H9 (cell line): ENCODE measurements at regions not wholly inside any gene's neighbourhood (a gene's known extent, or its start where the extent isn't known, plus 50 kb on each side); places are given as distances from the start of the nearest gene placed in this dataset.

Experiments used
- DNase-seq: peaks from one replicate; pipeline ENCODE4 v3.0.0-alpha.2; 2017
- H2AFZ ChIP-seq: one replicate; pipeline ENCODE4 v1.6.1; 2013; ENCODE audit warnings: mild to moderate bottlenecking, low read length, control low read depth, moderate library complexity
- H2AK5ac ChIP-seq: 2 replicates; pipeline ENCODE4 v1.6.1; 2013; ENCODE audit warnings: low read length, control low read depth, mixed read lengths; ENCODE audit not compliant: insufficient read length
- H2BK120ac ChIP-seq: one replicate; pipeline ENCODE4 v1.6.1; 2013; ENCODE audit warnings: low read depth, mild to moderate bottlenecking, low read length, control low read depth, inconsistent platforms; ENCODE audit not compliant: poor library complexity, severe bottlenecking
- H2BK12ac ChIP-seq: 2 replicates; pipeline ENCODE4 v1.6.1; 2013; ENCODE audit warnings: low read length, control low read depth, mixed read lengths, low read depth; ENCODE audit not compliant: insufficient read length
- H2BK15ac ChIP-seq: 2 replicates; pipeline ENCODE4 v1.6.1; 2013; ENCODE audit warnings: low read depth, low read length, control low read depth
- H2BK20ac ChIP-seq: one replicate; pipeline ENCODE4 v1.6.1; 2013; ENCODE audit warnings: low read depth, mild to moderate bottlenecking, low read length, control low read depth, inconsistent platforms; ENCODE audit not compliant: poor library complexity, severe bottlenecking
- H2BK5ac ChIP-seq: 2 replicates; pipeline ENCODE4 v1.6.1; 2013; ENCODE audit warnings: low read length, control low read depth, mixed read lengths; ENCODE audit not compliant: insufficient read length
- H3K14ac ChIP-seq: 2 replicates; pipeline ENCODE4 v1.6.1; 2013; ENCODE audit warnings: low read length, control low read depth; ENCODE audit not compliant: insufficient read depth
- H3K18ac ChIP-seq: 2 replicates; pipeline ENCODE4 v1.6.1; 2013; ENCODE audit warnings: low read depth, mild to moderate bottlenecking, mixed read lengths, low read length, control low read depth; ENCODE audit not compliant: insufficient read length
- H3K23ac ChIP-seq: 2 replicates; pipeline ENCODE4 v1.6.1; 2013; ENCODE audit warnings: low read length, control low read depth, mixed read lengths, low read depth; ENCODE audit not compliant: insufficient read length
- H3K23me2 ChIP-seq: 2 replicates; pipeline ENCODE4 v1.6.1; 2013; ENCODE audit warnings: low read depth, mild to moderate bottlenecking, mixed read lengths, low read length, control low read depth; ENCODE audit not compliant: insufficient read length, poor library complexity, severe bottlenecking
- H3K27ac ChIP-seq: 2 replicates; pipeline ENCODE4 v1.5.1; 2013; ENCODE audit warnings: low read length, control low read depth, mixed read lengths, low read depth; ENCODE audit not compliant: insufficient read length
- H3K27me3 ChIP-seq: 2 replicates; pipeline ENCODE4 v1.6.1; 2013; ENCODE audit warnings: low read length, control low read depth, inconsistent platforms; ENCODE audit not compliant: insufficient read depth
- H3K4ac ChIP-seq: 2 replicates; pipeline ENCODE4 v1.6.1; 2013; ENCODE audit warnings: low read depth, mild to moderate bottlenecking, control low read depth, inconsistent platforms, low read length, moderate library complexity
- H3K4me1 ChIP-seq: 2 replicates; pipeline ENCODE4 v1.6.1; 2013; ENCODE audit warnings: low read length, control low read depth, inconsistent platforms; ENCODE audit not compliant: insufficient read depth
- H3K4me2 ChIP-seq: 2 replicates; pipeline ENCODE4 v1.6.1; 2013; ENCODE audit warnings: low read length, control low read depth, mixed read lengths; ENCODE audit not compliant: insufficient read length, insufficient read depth
- H3K56ac ChIP-seq: 2 replicates; pipeline ENCODE4 v1.6.1; 2013; ENCODE audit warnings: low read depth, mild to moderate bottlenecking, mixed read lengths, low read length, control low read depth; ENCODE audit not compliant: insufficient read length
- H3K79me1 ChIP-seq: 2 replicates; pipeline ENCODE4 v1.6.1; 2013; ENCODE audit warnings: low read depth, mild to moderate bottlenecking, moderate library complexity, low read length, control low read depth, inconsistent platforms; ENCODE audit not compliant: insufficient read depth, poor library complexity, severe bottlenecking
- H3K79me2 ChIP-seq: 2 replicates; pipeline ENCODE4 v1.6.1; 2013; ENCODE audit warnings: low read length, control low read depth, inconsistent platforms; ENCODE audit not compliant: insufficient read depth
- H3K9ac ChIP-seq: 2 replicates; pipeline ENCODE4 v1.6.1; 2013; ENCODE audit warnings: low read length, control low read depth, mixed read lengths; ENCODE audit not compliant: insufficient read length; ENCODE audit errors: extremely low read depth
- H3K9me3 ChIP-seq: one replicate; pipeline ENCODE4 v1.6.1; 2013; ENCODE audit warnings: low read depth, low read length, inconsistent platforms; ENCODE audit not compliant: control insufficient read depth
- H3T11ph ChIP-seq: one replicate; pipeline ENCODE4 v1.6.1; 2013; ENCODE audit warnings: mild to moderate bottlenecking, low read length, control low read depth, inconsistent platforms
- H4K20me1 ChIP-seq: one replicate; pipeline ENCODE4 v1.6.1; 2013; ENCODE audit not compliant: control insufficient read depth, insufficient read length, insufficient read depth
- H4K5ac ChIP-seq: 2 replicates; pipeline ENCODE4 v1.6.1; 2013; ENCODE audit warnings: low read depth, mild to moderate bottlenecking, mixed read lengths, low read length, control low read depth; ENCODE audit not compliant: insufficient read length
- H4K8ac ChIP-seq: replicated peaks from 2 replicates; pipeline ENCODE4 v1.6.1; 2013; ENCODE audit warnings: low read length, control low read depth, mixed read lengths, low read depth; ENCODE audit not compliant: insufficient read length
- H4K91ac ChIP-seq: 2 replicates; pipeline ENCODE4 v1.6.1; 2013; ENCODE audit warnings: low read depth, mild to moderate bottlenecking, moderate library complexity, mixed read lengths, low read length, control low read depth; ENCODE audit not compliant: insufficient read length
- H3K27ac Mint-ChIP-seq, 3 experiments: 2 replicates in 2 of 3; 3 replicates in 1 of 3; pipeline ENCODE4 v1.8.0; 2020 to 2021; ENCODE audit warnings: mixed read lengths in 3 of 3, mild to moderate bottlenecking in 1 of 3, moderate library complexity in 1 of 3
- H3K27me3 Mint-ChIP-seq: 2 replicates; pipeline ENCODE4 v1.8.0; 2021; ENCODE audit warnings: low read depth, mild to moderate bottlenecking, moderate library complexity, mixed read lengths
- H3K36me3 Mint-ChIP-seq, 3 experiments: 2 replicates in 2 of 3; 3 replicates in 1 of 3; pipeline ENCODE4 v1.8.0; 2020 to 2021; ENCODE audit warnings: low read depth in 3 of 3, mixed read lengths in 3 of 3; ENCODE audit not compliant: insufficient read depth in 1 of 3
- H3K4me1 Mint-ChIP-seq, 2 experiments: 2 replicates each; pipeline ENCODE4 v1.8.0; 2020; ENCODE audit warnings: mixed read lengths in 2 of 2
- H3K4me3 Mint-ChIP-seq, 2 experiments: 2 replicates in 1 of 2; 3 replicates in 1 of 2; pipeline ENCODE4 v1.8.0; 2020 to 2021; ENCODE audit warnings: mild to moderate bottlenecking in 2 of 2, mixed read lengths in 2 of 2, moderate library complexity in 1 of 2
- H3K9me3 Mint-ChIP-seq, 2 experiments: 2 replicates in 1 of 2; 3 replicates in 1 of 2; pipeline ENCODE4 v1.8.0; 2020; ENCODE audit warnings: mild to moderate bottlenecking in 2 of 2, mixed read lengths in 2 of 2, moderate library complexity in 1 of 2
- WGBS: extraction: QIAGEN DNeasy Blood & Tissue Kit; methylation state at CpG from one replicate; pipeline ENCODE4 v1.1.7; 2013; ENCODE audit warnings: missing lambda C conversion rate, low lambda C conversion rate, mixed read lengths; ENCODE audit not compliant: insufficient read length; ENCODE audit errors: extremely low coverage; 5-methylcytosine and 5-hydroxymethylcytosine counted together
- TF ChIP-seq, protein P1 (sequence below): fragments of 200-600 bp; sonication (generic); conservative IDR thresholded peaks from 3 replicates; pipeline ENCODE4 v1.8.0; 2021; ENCODE audit warnings: antibody characterized with exemption, mild to moderate bottlenecking

DNA sequence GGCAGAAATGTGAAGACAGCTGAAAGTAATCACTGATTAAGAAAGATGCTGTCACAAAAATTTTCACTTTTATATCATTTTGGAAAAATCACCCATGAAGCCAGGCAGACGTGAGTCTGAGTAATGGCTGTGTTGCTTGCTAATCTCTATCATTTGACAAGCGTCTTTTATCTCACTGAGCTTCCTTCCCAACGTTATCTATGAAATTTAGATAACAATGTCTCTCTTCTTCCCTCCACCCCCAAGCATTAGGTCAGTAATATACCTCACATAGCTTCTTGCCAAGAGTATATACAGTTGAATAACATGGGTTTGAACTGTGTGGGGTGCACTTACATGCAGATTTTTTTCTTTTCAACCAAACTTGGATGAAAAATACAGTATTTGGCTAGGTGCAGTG, 388.6 kb upstream of the NRXN1 start:
- no peak overlapping the region for H3T11ph ChIP-seq
- no peak overlapping the region for H3K23ac ChIP-seq
- H4K8ac ChIP-seq, result no peak overlapping the region
- H2BK15ac ChIP-seq, result no peak overlapping the region
- H3K4me1 ChIP-seq, result no peaks in the 10 kb centered on the region
- no peaks in the 10 kb centered on the region for H3K27me3 ChIP-seq
- H3K4ac ChIP-seq, result no peak overlapping the region
- no peak overlapping the region for H3K27ac ChIP-seq
- no peaks in the 10 kb centered on the region for H4K20me1 ChIP-seq
- Mint-ChIP-seq H3K9me3 (peaks cover 3% of the 10 kb centered on the region in 2 experiments; a peak in 2 of 5 replicates), H3K4me1 (peaks cover 0 to 3% of the 10 kb centered on the region in 2 experiments; a peak in 2 of 4 replicates), H3K4me3 (no peak overlapping the region), H3K36me3 (no peaks in the 10 kb centered on the region), H3K27me3 (no peaks in the 10 kb centered on the region), H3K27ac (peak overlapping the region in 1 of 3 experiments; percentile 29; a peak in 1 of 7 replicates)
- no peaks in the 10 kb centered on the region for H3K23me2 ChIP-seq
- H3K56ac ChIP-seq, result no peak overlapping the region
- H3K14ac ChIP-seq, result no peak overlapping the region
- TF ChIP-seq, protein P1, sequence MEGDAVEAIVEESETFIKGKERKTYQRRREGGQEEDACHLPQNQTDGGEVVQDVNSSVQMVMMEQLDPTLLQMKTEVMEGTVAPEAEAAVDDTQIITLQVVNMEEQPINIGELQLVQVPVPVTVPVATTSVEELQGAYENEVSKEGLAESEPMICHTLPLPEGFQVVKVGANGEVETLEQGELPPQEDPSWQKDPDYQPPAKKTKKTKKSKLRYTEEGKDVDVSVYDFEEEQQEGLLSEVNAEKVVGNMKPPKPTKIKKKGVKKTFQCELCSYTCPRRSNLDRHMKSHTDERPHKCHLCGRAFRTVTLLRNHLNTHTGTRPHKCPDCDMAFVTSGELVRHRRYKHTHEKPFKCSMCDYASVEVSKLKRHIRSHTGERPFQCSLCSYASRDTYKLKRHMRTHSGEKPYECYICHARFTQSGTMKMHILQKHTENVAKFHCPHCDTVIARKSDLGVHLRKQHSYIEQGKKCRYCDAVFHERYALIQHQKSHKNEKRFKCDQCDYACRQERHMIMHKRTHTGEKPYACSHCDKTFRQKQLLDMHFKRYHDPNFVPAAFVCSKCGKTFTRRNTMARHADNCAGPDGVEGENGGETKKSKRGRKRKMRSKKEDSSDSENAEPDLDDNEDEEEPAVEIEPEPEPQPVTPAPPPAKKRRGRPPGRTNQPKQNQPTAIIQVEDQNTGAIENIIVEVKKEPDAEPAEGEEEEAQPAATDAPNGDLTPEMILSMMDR, result no peak
- H2BK5ac ChIP-seq, result no peak overlapping the region
- no peak overlapping the region for H4K5ac ChIP-seq
- H3K9me3 ChIP-seq, result no peaks in the 10 kb centered on the region
- no peak overlapping the region for H4K91ac ChIP-seq
- H3K18ac ChIP-seq, result no peak overlapping the region
- no peak overlapping the region for H2AFZ ChIP-seq
- H2BK20ac ChIP-seq, result no peak overlapping the region
- no peak overlapping the region for H3K9ac ChIP-seq
- no peak overlapping the region for H2BK120ac ChIP-seq
- WGBS, result no CpG with 5 or more reads among the region's 3 CpGs
- DNase-seq, result no peak
- no peaks in the 10 kb centered on the region for H3K79me1 ChIP-seq
- no peaks in the 10 kb centered on the region for H3K79me2 ChIP-seq
- H2AK5ac ChIP-seq, result no peak overlapping the region
- H2BK12ac ChIP-seq, result no peak overlapping the region
- no peak overlapping the region for H3K4me2 ChIP-seq
